Neural cell (in vitro differentiated cells): ENCODE measurements at regions not wholly inside any gene's neighbourhood (a gene's known extent, or its start where the extent isn't known, plus 50 kb on each side); places are given as distances from the start of the nearest gene placed in this dataset.

Experiments
- H2AFZ ChIP-seq: fragments of 200-600, 300-800 bp; sonication (generic), shearing (Covaris generic); 2 replicates; pipeline ENCODE4 v1.6.0; 2014; ENCODE audit warnings: low read depth, mild to moderate bottlenecking, antibody characterized with exemption, low read length, moderate library complexity
- H3F3A ChIP-seq: fragments of 200-600 bp; shearing (Covaris generic); 2 replicates; pipeline ENCODE4 v1.6.1; 2016; ENCODE audit warnings: mild to moderate bottlenecking, moderate library complexity, mixed read lengths, antibody characterized with exemption, low read length; ENCODE audit not compliant: insufficient read depth, poor library complexity, severe bottlenecking
- H3K27ac ChIP-seq: fragments of 200-600, 300-800 bp; sonication (generic), shearing (Covaris generic); 2 replicates; pipeline ENCODE4 v1.5.1; 2014; ENCODE audit warnings: mild to moderate bottlenecking, low read length, moderate library complexity
- H3K27me3 ChIP-seq: fragments of 300-800, 200-600 bp; sonication (generic), shearing (Covaris generic); 2 replicates; pipeline ENCODE4 v1.6.0; 2014; ENCODE audit warnings: mild to moderate bottlenecking, low read depth, low read length, moderate library complexity; ENCODE audit not compliant: insufficient read depth
- H3K36me3 ChIP-seq: fragments of 300-800, 200-600 bp; sonication (generic), shearing (Covaris generic); 2 replicates; pipeline ENCODE4 v1.5.1; 2014; ENCODE audit warnings: mild to moderate bottlenecking, antibody characterized with exemption, low read length, moderate library complexity; ENCODE audit not compliant: insufficient read depth
- H3K4me2 ChIP-seq: fragments of 300-800, 200-600 bp; sonication (generic), shearing (Covaris generic); 2 replicates; pipeline ENCODE4 v1.6.0; 2014; ENCODE audit warnings: mild to moderate bottlenecking, low read length
- H3K4me3 ChIP-seq: fragments of 300-800, 200-600 bp; sonication (generic), shearing (Covaris generic); 2 replicates; pipeline ENCODE4 v1.5.1; 2014; ENCODE audit warnings: mild to moderate bottlenecking, low read length, moderate library complexity
- H3K79me2 ChIP-seq: fragments of 200-600 bp; shearing (Covaris generic); replicated peaks from 2 replicates; pipeline ENCODE4 v1.6.0; 2014; ENCODE audit warnings: mild to moderate bottlenecking, low read length, moderate library complexity; ENCODE audit not compliant: insufficient read depth
- H3K9ac ChIP-seq: fragments of 300-800, 200-600 bp; sonication (generic), shearing (Covaris generic); 2 replicates; pipeline ENCODE4 v1.6.1; 2016; ENCODE audit warnings: mild to moderate bottlenecking, low read length, mixed read lengths
- H3K9me2 ChIP-seq: fragments of 200-600 bp; shearing (Covaris generic); 2 replicates; pipeline ENCODE4 v1.6.1; 2016; ENCODE audit warnings: mild to moderate bottlenecking, low read length, mixed read lengths; ENCODE audit not compliant: insufficient read depth
- H3K9me3 ChIP-seq: fragments of 200-600, 300-800 bp; sonication (generic), shearing (Covaris generic); 2 replicates; pipeline ENCODE4 v1.6.1; 2016; ENCODE audit warnings: mild to moderate bottlenecking, mixed run types, low read length, moderate library complexity, mixed read lengths
- H4K20me1 ChIP-seq: fragments of 200-600 bp; shearing (Covaris generic); 2 replicates; pipeline ENCODE4 v1.6.1; 2016; ENCODE audit warnings: mild to moderate bottlenecking, mixed run types; ENCODE audit not compliant: insufficient read depth
- EP300 ChIP-seq: fragments of 450-650 bp; conservative IDR thresholded peaks from 2 replicates; pipeline ENCODE4 v1.6.1; 2014; ENCODE audit warnings: antibody characterized with exemption, mild to moderate bottlenecking, moderate library complexity; ENCODE audit not compliant: poor library complexity, severe bottlenecking
- EZH2 ChIP-seq: fragments of 200-600, 300-800 bp; shearing (Covaris generic), sonication (generic); IDR thresholded peaks from 2 replicates; pipeline ENCODE4 v1.6.1; 2014; ENCODE audit warnings: antibody characterized with exemption, low read length, borderline replicate concordance, mild to moderate bottlenecking; ENCODE audit not compliant: insufficient read depth, poor library complexity, severe bottlenecking
- MXI1 ChIP-seq: fragments of 450-650 bp; conservative IDR thresholded peaks from 2 replicates; pipeline ENCODE4 v1.6.1; 2014; ENCODE audit warnings: antibody characterized with exemption, mild to moderate bottlenecking; ENCODE audit not compliant: poor library complexity, severe bottlenecking
- POLR2AphosphoS5 ChIP-seq: IDR thresholded peaks from 2 replicates; pipeline ENCODE4 v1.6.1; 2012
- RAD21 ChIP-seq: fragments of 450-650 bp; conservative IDR thresholded peaks from 2 replicates; pipeline ENCODE4 v1.6.1; 2014; ENCODE audit warnings: antibody characterized with exemption, mild to moderate bottlenecking, moderate library complexity
- SMC3 ChIP-seq: fragments of 450-650 bp; conservative IDR thresholded peaks from 2 replicates; pipeline ENCODE4 v1.6.1; 2014; ENCODE audit warnings: antibody characterized with exemption, mild to moderate bottlenecking, moderate library complexity; ENCODE audit not compliant: poor library complexity
- TAF1 ChIP-seq: IDR thresholded peaks from 2 replicates; pipeline ENCODE4 v1.6.1; 2012; ENCODE audit warnings: low read depth
- TF ChIP-seq, protein P1 (sequence below): fragments of 450-650 bp; IDR thresholded peaks from 2 replicates; pipeline ENCODE4 v1.5.1; 2014; ENCODE audit warnings: antibody characterized with exemption, mild to moderate bottlenecking, moderate library complexity; ENCODE audit not compliant: poor library complexity, severe bottlenecking
- TF ChIP-seq, protein P2 (sequence below): IDR thresholded peaks from 2 replicates; pipeline ENCODE4 v1.6.1; 2012; ENCODE audit warnings: borderline replicate concordance

DNA sequence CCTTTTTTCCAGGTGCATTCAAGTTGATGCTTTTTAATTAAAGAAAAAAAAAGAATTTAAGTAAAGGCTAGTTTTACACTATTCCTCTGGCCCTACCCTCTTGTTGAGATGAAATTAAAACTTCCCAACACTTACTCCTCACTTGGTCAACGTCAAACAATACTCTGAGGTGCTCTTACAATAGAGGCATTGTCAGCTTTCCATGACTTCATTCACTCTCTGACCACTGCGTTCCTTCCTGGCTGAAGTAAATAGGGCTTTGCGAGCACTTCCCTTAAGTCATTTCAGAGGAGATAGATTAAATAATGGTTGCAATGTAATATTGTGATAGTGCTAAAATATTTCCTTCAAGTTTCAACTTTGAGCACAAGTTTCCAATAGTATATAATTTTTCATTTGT, 229.8 kb upstream of the CEP162 start:
- H3K4me3 ChIP-seq: no peak overlapping the region
- TF ChIP-seq SMC3 (no peak), POLR2AphosphoS5 (no peak), EZH2 (no peak), EP300 (no peak), MXI1 (no peak), RAD21 (no peak), TAF1 (no peak)
- TF ChIP-seq, protein P1, sequence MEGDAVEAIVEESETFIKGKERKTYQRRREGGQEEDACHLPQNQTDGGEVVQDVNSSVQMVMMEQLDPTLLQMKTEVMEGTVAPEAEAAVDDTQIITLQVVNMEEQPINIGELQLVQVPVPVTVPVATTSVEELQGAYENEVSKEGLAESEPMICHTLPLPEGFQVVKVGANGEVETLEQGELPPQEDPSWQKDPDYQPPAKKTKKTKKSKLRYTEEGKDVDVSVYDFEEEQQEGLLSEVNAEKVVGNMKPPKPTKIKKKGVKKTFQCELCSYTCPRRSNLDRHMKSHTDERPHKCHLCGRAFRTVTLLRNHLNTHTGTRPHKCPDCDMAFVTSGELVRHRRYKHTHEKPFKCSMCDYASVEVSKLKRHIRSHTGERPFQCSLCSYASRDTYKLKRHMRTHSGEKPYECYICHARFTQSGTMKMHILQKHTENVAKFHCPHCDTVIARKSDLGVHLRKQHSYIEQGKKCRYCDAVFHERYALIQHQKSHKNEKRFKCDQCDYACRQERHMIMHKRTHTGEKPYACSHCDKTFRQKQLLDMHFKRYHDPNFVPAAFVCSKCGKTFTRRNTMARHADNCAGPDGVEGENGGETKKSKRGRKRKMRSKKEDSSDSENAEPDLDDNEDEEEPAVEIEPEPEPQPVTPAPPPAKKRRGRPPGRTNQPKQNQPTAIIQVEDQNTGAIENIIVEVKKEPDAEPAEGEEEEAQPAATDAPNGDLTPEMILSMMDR: no peak
- TF ChIP-seq, protein P2, sequence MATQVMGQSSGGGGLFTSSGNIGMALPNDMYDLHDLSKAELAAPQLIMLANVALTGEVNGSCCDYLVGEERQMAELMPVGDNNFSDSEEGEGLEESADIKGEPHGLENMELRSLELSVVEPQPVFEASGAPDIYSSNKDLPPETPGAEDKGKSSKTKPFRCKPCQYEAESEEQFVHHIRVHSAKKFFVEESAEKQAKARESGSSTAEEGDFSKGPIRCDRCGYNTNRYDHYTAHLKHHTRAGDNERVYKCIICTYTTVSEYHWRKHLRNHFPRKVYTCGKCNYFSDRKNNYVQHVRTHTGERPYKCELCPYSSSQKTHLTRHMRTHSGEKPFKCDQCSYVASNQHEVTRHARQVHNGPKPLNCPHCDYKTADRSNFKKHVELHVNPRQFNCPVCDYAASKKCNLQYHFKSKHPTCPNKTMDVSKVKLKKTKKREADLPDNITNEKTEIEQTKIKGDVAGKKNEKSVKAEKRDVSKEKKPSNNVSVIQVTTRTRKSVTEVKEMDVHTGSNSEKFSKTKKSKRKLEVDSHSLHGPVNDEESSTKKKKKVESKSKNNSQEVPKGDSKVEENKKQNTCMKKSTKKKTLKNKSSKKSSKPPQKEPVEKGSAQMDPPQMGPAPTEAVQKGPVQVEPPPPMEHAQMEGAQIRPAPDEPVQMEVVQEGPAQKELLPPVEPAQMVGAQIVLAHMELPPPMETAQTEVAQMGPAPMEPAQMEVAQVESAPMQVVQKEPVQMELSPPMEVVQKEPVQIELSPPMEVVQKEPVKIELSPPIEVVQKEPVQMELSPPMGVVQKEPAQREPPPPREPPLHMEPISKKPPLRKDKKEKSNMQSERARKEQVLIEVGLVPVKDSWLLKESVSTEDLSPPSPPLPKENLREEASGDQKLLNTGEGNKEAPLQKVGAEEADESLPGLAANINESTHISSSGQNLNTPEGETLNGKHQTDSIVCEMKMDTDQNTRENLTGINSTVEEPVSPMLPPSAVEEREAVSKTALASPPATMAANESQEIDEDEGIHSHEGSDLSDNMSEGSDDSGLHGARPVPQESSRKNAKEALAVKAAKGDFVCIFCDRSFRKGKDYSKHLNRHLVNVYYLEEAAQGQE: no peak
- H3K9me3 ChIP-seq: no peaks in the 10 kb centered on the region

DNA sequence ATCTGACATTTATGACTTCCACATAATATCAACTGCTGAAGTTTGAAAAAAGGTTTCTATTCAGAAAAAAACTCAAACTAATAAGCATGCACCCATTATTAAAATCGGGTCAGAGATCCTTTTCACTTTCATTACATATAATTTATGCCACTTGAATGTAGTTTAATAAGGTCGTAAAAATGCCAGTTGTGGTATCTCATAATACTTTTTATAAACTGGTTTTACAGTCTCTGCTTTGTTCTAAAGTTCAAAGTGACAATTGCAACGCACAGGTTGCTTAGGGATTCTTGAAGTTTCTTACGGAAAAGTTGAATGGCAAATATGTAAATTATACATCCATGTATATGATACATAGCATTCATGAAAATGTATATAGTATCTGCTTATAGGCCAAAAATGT, 229.4 kb upstream of the CEP162 start:
- no peaks in the 10 kb centered on the region for H4K20me1 ChIP-seq
- no peak overlapping the region for H3K27ac ChIP-seq
- H3K27me3 ChIP-seq: no peaks in the 10 kb centered on the region
- no peak overlapping the region for H3K9ac ChIP-seq
- no peak overlapping the region for H3K4me3 ChIP-seq
- no peaks in the 10 kb centered on the region for H3F3A ChIP-seq
- H3K9me2 ChIP-seq: no peaks in the 10 kb centered on the region
- H3K4me2 ChIP-seq: no peak overlapping the region
- H2AFZ ChIP-seq: no peak overlapping the region
- H3K79me2 ChIP-seq: no peaks in the 10 kb centered on the region
- TF ChIP-seq, protein P2: no peak
- no peak for TF ChIP-seq RAD21
- no peak for TF ChIP-seq EZH2
- no peak for TF ChIP-seq POLR2AphosphoS5
- no peak for TF ChIP-seq TAF1
- TF ChIP-seq SMC3: no peak
- TF ChIP-seq EP300: no peak
- TF ChIP-seq MXI1: no peak
- TF ChIP-seq, protein P1: no peak
- no peaks in the 10 kb centered on the region for H3K9me3 ChIP-seq
- H3K36me3 ChIP-seq: no peaks in the 10 kb centered on the region

More for the DNA sequence above, 229.8 kb upstream of the CEP162 start:
- H3F3A ChIP-seq: no peaks in the 10 kb centered on the region
- H3K9me2 ChIP-seq: no peaks in the 10 kb centered on the region
- H3K79me2 ChIP-seq: no peaks in the 10 kb centered on the region
- no peak overlapping the region for H2AFZ ChIP-seq
- no peak overlapping the region for H3K4me2 ChIP-seq
- no peak overlapping the region for H3K9ac ChIP-seq
- no peaks in the 10 kb centered on the region for H4K20me1 ChIP-seq
- no peaks in the 10 kb centered on the region for H3K27me3 ChIP-seq
- H3K36me3 ChIP-seq: no peaks in the 10 kb centered on the region
- H3K27ac ChIP-seq: no peak overlapping the region
